OCI-LY7 (cell line): ENCODE measurements at regions not wholly inside any gene's neighbourhood (a gene's known extent, or its start where the extent isn't known, plus 50 kb on each side); places are given as distances from the start of the nearest gene placed in this dataset.
A peak's percentile ranks its signal among the peaks of the same experiment; 100 is the strongest.
"Not testable (repeated sequence)": the region's sequence is repeated elsewhere in the genome, so short reads cannot be mapped to it uniquely, and the experiment has no call there.

ENCODE experiments used
- BruUV-seq: library from RNA; stranded (reverse); fragments of 400-500 nt; replicated peaks from 2 replicates; lab custom pipeline; 2021; lab: Mats Ljungman, UMichigan
- CTCF ChIA-PET: fragments of 300-600 bp; sonication (Branson Sonifier 250); formaldehyde crosslinking; loops from one replicate; lab custom pipeline; 2022; ENCODE audit warnings: antibody characterized with exemption; ENCODE audit not compliant: unreplicated experiment; lab: Charles Lee
- POLR2A ChIA-PET: fragments of 300-600 bp; sonication (Branson Sonifier 250); formaldehyde crosslinking; loops from one replicate; lab custom pipeline; 2022; ENCODE audit warnings: antibody characterized with exemption; lab: Charles Lee
- DNase-seq: peaks from one replicate; pipeline ENCODE4 v3.0.0-alpha.2; 2015; ENCODE audit warnings: low spot score
- H2AFZ ChIP-seq: fragments of 200-600 bp; sonication (generic), shearing (Covaris generic); 2 replicates; pipeline ENCODE4 v1.6.1; 2014; ENCODE audit warnings: mild to moderate bottlenecking, antibody characterized with exemption, low read length, moderate library complexity
- H3K27ac ChIP-seq: fragments of 200-600 bp; sonication (generic); 2 replicates; pipeline ENCODE4 v1.5.1; 2014; ENCODE audit warnings: mixed run types, low read depth, mild to moderate bottlenecking, moderate library complexity, low read length, inconsistent platforms; ENCODE audit not compliant: poor library complexity, severe bottlenecking
- H3K36me3 ChIP-seq: fragments of 200-600 bp; sonication (generic); 2 replicates; pipeline ENCODE4 v1.6.1; 2014; ENCODE audit warnings: mild to moderate bottlenecking, antibody characterized with exemption, low read length, moderate library complexity, mixed read lengths; ENCODE audit not compliant: insufficient read depth
- H3K4me1 ChIP-seq: fragments of 200-600 bp; sonication (generic); 2 replicates; pipeline ENCODE4 v1.5.1; 2014; ENCODE audit warnings: mild to moderate bottlenecking, low read length; ENCODE audit not compliant: insufficient read depth, poor library complexity, severe bottlenecking
- H3K4me2 ChIP-seq: fragments of 200-600 bp; sonication (generic); 2 replicates; pipeline ENCODE4 v1.6.1; 2014; ENCODE audit warnings: mild to moderate bottlenecking, low read length
- H3K4me3 ChIP-seq: fragments of 200-600 bp; sonication (generic); 2 replicates; pipeline ENCODE4 v1.5.1; 2014; ENCODE audit warnings: mild to moderate bottlenecking, low read depth, low read length; ENCODE audit not compliant: poor library complexity, severe bottlenecking
- H3K79me2 ChIP-seq: fragments of 200-600 bp; sonication (generic); 2 replicates; pipeline ENCODE4 v1.6.1; 2016; ENCODE audit warnings: low read depth, mild to moderate bottlenecking, low read length, moderate library complexity, mixed read lengths; ENCODE audit not compliant: insufficient read depth
- H3K9me2 ChIP-seq: fragments of 200-600 bp; sonication (generic); 2 replicates; pipeline ENCODE4 v1.6.1; 2016; ENCODE audit warnings: mild to moderate bottlenecking, low read length, mixed read lengths; ENCODE audit not compliant: insufficient read depth
- H3K9me3 ChIP-seq: fragments of 200-600 bp; sonication (generic); 2 replicates; pipeline ENCODE4 v1.6.1; 2014; ENCODE audit warnings: mild to moderate bottlenecking, mixed run types, low read length, mixed read lengths
- H4K20me1 ChIP-seq: fragments of 200-600 bp; sonication (generic); 2 replicates; pipeline ENCODE4 v1.6.1; 2014; ENCODE audit warnings: mild to moderate bottlenecking, antibody characterized with exemption, low read length, moderate library complexity, mixed read lengths; ENCODE audit not compliant: insufficient read depth
- CTCF ChIP-seq: fragments of 200-600 bp; sonication (generic); conservative IDR thresholded peaks from 2 replicates; pipeline ENCODE4 v1.5.1; 2014; ENCODE audit warnings: mild to moderate bottlenecking, antibody characterized with exemption, low read length, moderate library complexity, mixed read lengths
- EZH2phosphoT487 ChIP-seq: fragments of 200-600 bp; sonication (generic); IDR thresholded peaks from 2 replicates; pipeline ENCODE4 v1.6.1; 2018; ENCODE audit warnings: low read depth, borderline replicate concordance, mild to moderate bottlenecking, mixed run types, antibody characterized with exemption, low read length, moderate library complexity, mixed read lengths
- intact Hi-C: fragments of 100-400 bp; cut with micrococcal nuclease; formaldehyde crosslinking; loops from one replicate; pipeline ENCODE4 v1.10.0; 2022; ENCODE audit not compliant: unreplicated experiment

GRCh38 chr22:33986167-33986771 lies 66.0 kb upstream of the LARGE1 start:
- Histone ChIP-seq H3K9me2 (no peaks in the 10 kb centered on the region), H3K79me2 (no peaks in the 10 kb centered on the region), H3K4me1 (peaks cover 7% of the 10 kb centered on the region), H3K4me2 (no peak overlapping the region), H2AFZ (no peak overlapping the region), H3K4me3 (no peak overlapping the region), H3K27ac (no peak overlapping the region), H3K36me3 (no peaks in the 10 kb centered on the region), H3K9me3 (no peaks in the 10 kb centered on the region), H4K20me1 (no peaks in the 10 kb centered on the region)
- peak; percentile 30 for DNase-seq
- POLR2A ChIA-PET = no interaction called here
- CTCF ChIA-PET = no interaction called here
- BruUV-seq = no TSS peak
- TF ChIP-seq EZH2phosphoT487 (no peak), CTCF (no peak)
- intact Hi-C loops = no loop called here

GRCh38 chr22:33986954-33987353 lies 66.7 kb upstream of the LARGE1 start:
- POLR2A ChIA-PET = no interaction called here
- CTCF ChIA-PET = no interaction called here
- H4K20me1 ChIP-seq = no peaks in the 10 kb centered on the region
- no peak overlapping the region for H3K4me3 ChIP-seq
- no peak for DNase-seq
- no peaks in the 10 kb centered on the region for H3K9me3 ChIP-seq
- intact Hi-C loops = no loop called here
- H3K27ac ChIP-seq = no peak overlapping the region
- H3K9me2 ChIP-seq = no peaks in the 10 kb centered on the region
- TF ChIP-seq CTCF (no peak), EZH2phosphoT487 (no peak)
- no peaks in the 10 kb centered on the region for H3K79me2 ChIP-seq
- H2AFZ ChIP-seq = no peak overlapping the region
- H3K4me1 ChIP-seq = peaks cover 7% of the 10 kb centered on the region
- H3K4me2 ChIP-seq = no peak overlapping the region
- BruUV-seq = no TSS peak
- no peaks in the 10 kb centered on the region for H3K36me3 ChIP-seq

GRCh38 chr22:33989263-33989662 lies 69.0 kb upstream of the LARGE1 start:
- H3K4me3 ChIP-seq, H3K36me3 ChIP-seq, intact Hi-C loops, H3K79me2 ChIP-seq, H3K4me1 ChIP-seq, H3K4me2 ChIP-seq, H3K9me3 ChIP-seq, H4K20me1 ChIP-seq, CTCF ChIA-PET, BruUV-seq, DNase-seq, H3K9me2 ChIP-seq, H2AFZ ChIP-seq, H3K27ac ChIP-seq: not testable (repeated sequence)
- POLR2A ChIA-PET = interaction anchor here (0.7 kb wide), 1 partner anchor 1079 kb away, joined by 3 read pairs; no protein-coding TSS in a partner anchor
